ENCODE measurements at regions not wholly inside any gene's neighbourhood (a gene's known extent, or its start where the extent isn't known, plus 50 kb on each side); places are given as distances from the start of the nearest gene placed in this dataset.

DNA sequence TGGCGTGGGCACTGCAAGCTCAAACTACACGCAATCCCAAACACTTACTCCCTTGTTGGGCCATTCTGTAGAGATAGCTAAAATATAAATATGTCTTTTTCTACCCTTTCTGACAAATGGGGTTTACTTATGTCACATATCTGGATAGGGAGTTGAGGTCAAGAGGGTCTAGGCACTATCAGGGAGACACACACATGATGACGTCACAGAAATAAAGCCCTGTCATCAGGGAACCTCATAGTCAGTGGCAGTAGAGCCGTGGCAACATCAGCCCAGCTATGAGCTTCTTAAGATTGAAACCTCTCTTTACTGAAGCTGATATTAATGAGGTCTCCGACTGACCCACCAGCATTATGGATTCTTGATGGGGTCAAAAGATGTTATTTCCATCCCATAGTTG lies 234.6 kb upstream of the CDH7 start:
- Mint-ChIP-seq H3K4me3 (no peak overlapping the region), H3K4me1 (ENCODE audit: low read depth) (no peaks in the 10 kb centered on the region), H3K27ac (no peak overlapping the region), H3K36me3 (ENCODE audit: low read depth) (no peaks in the 10 kb centered on the region), H3K27me3 (ENCODE audit: low read depth) (no peaks in the 10 kb centered on the region), H3K9me3 (peaks cover 10% of the 10 kb centered on the region)
- no peak for DNase-seq (ENCODE audit: low spot score)

DNA sequence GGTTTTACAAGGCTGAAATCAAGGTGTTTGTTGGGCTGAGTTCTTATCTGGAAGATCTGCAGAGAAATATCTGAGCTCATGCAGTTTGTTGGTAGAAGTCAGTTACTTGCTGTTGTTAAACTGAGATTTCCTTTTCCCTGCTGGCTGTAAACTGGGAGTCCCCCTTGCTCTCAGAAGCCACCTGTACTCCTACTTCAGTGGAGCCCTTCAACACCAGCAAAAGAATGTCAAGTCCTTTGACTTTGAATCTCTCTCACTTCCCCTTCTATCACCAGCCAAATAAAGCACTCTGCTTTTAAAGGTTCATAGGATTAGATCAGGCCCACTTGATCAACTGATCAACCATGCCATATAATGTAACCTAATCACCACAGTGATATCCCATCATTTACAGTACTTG lies 252.2 kb upstream of the CDH7 start:
- no peaks in the 10 kb centered on the region for H3K4me1 Mint-ChIP-seq (ENCODE audit: low read depth)
- H3K27ac Mint-ChIP-seq: no peak overlapping the region
- H3K9me3 Mint-ChIP-seq: peaks cover 22% of the 10 kb centered on the region
- no peaks in the 10 kb centered on the region for H3K27me3 Mint-ChIP-seq (ENCODE audit: low read depth)
- no peak overlapping the region for H3K4me3 Mint-ChIP-seq
- DNase-seq (ENCODE audit: low spot score): no peak
- H3K36me3 Mint-ChIP-seq (ENCODE audit: low read depth): no peaks in the 10 kb centered on the region

DNA sequence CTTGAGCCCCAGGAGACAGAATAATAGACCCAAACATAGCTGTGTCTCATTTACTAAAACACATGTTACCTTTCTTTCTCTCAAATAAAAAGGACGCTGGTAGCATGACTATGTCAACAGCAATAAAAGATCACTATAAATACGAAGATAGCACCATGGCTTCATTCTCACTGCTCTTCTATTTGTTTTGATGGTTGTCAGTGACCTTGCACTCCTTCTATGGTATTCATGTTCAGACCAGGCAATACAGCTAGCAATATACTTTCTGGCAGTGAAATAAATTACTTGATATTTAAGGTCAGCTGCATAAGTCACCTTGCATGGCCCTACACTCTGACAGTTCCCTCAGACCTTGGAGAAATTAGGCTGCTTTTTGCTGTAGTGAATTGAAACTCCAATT lies 263.2 kb upstream of the CDH7 start:
- Mint-ChIP-seq H3K9me3 (peaks cover 25% of the 10 kb centered on the region), H3K4me1 (ENCODE audit: low read depth) (no peaks in the 10 kb centered on the region), H3K36me3 (ENCODE audit: low read depth) (no peaks in the 10 kb centered on the region), H3K27me3 (ENCODE audit: low read depth) (no peaks in the 10 kb centered on the region), H3K27ac (no peak overlapping the region), H3K4me3 (no peak overlapping the region)
- DNase-seq (ENCODE audit: low spot score): no peak

DNA sequence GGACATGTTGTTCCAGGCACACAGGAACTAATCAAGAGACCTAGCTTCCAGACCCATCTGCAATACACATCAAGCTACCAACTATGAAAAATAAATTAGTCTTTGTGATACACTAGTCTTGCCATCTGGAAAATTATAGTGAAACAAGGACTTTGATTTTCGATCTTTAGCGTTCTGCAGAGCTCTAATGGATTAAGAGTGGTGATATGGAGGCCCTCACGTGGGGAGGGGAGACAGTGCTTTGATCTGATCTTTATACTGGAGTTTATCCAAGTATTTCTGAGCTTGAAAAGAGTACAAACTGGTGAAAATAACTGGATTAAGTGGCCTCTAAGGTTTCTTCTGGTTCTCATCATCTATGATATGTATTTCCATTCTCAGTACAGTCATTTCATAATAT lies 273.4 kb upstream of the CDH7 start:
- no peaks in the 10 kb centered on the region for H3K36me3 Mint-ChIP-seq (ENCODE audit: low read depth)
- DNase-seq (ENCODE audit: low spot score): no peak
- H3K4me1 Mint-ChIP-seq (ENCODE audit: low read depth): no peaks in the 10 kb centered on the region
- H3K4me3 Mint-ChIP-seq: no peak overlapping the region
- peaks cover 10% of the 10 kb centered on the region for H3K9me3 Mint-ChIP-seq
- H3K27me3 Mint-ChIP-seq (ENCODE audit: low read depth): no peaks in the 10 kb centered on the region
- H3K27ac Mint-ChIP-seq: no peak overlapping the region

DNA sequence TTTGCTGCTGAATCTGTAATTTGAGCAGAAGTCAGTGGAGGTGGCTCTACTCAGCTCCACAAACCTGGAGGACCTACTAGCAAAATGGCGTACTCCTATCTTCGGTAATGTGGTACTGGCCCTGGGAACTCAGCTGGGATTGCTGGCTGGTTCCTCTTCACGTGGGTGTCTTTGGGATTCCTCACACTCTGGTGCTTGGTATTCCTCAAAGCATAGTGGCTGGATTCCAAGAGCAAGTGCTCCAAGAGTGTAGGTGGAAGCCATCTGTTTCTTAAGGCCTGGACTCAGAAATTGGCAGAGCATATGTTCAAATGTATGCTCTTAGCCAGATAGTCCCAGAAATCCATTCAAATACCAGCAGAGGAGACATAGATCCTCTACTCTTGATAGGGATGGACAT lies 281.9 kb upstream of the CDH7 start:
- no peaks in the 10 kb centered on the region for H3K27me3 Mint-ChIP-seq (ENCODE audit: low read depth)
- no peak overlapping the region for H3K27ac Mint-ChIP-seq
- H3K4me3 Mint-ChIP-seq: no peak overlapping the region
- H3K36me3 Mint-ChIP-seq (ENCODE audit: low read depth): no peaks in the 10 kb centered on the region
- no peak for DNase-seq (ENCODE audit: low spot score)
- peaks cover 30% of the 10 kb centered on the region for H3K9me3 Mint-ChIP-seq
- no peaks in the 10 kb centered on the region for H3K4me1 Mint-ChIP-seq (ENCODE audit: low read depth)

DNA sequence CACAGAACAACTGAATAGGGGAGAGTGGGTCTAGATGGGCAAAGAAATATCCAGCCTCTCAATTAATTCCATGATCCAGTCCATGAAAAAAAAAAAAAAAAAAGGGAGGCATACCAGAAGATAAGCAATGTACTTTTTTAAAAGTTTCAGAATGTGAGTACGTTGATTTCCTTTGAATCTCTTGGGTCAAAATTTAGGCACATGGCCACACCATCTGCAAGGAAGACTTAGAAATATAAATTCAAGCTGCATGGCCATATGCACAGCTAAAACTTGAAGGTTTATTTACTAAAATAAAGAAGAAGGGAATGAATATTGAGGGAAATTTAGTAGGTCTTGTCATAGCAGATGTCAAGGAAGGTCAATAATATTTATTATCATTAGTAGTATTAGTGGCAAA lies 286.5 kb upstream of the CDH7 start:
- Mint-ChIP-seq H3K4me1 (ENCODE audit: low read depth) (no peaks in the 10 kb centered on the region), H3K4me3 (no peak overlapping the region), H3K27me3 (ENCODE audit: low read depth) (no peaks in the 10 kb centered on the region), H3K27ac (no peak overlapping the region), H3K36me3 (ENCODE audit: low read depth) (no peaks in the 10 kb centered on the region), H3K9me3 (peaks cover 40% of the 10 kb centered on the region)
- DNase-seq (ENCODE audit: low spot score): no peak

DNA sequence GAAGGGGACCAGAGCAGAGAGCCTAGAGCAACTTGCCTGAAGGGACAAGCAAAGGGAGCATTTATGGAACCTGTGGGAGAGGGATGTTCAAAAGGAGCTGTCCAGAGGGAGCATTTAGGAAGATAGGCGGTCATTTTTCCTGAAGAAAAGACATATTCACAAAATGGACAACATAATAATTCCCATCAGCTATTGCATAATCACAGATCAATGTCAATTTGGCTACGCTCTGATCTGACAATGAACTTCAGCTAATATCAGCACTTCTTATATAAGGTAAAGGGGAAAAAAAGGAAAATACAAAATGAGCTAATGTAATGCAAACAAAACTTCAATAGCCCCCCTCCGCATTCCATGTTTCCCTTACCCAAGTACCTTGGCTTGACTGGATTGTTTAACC lies 291.1 kb upstream of the CDH7 start:
- Mint-ChIP-seq H3K27me3 (ENCODE audit: low read depth) (no peaks in the 10 kb centered on the region), H3K27ac (no peak overlapping the region), H3K9me3 (peaks cover 31% of the 10 kb centered on the region), H3K4me3 (no peak overlapping the region), H3K36me3 (ENCODE audit: low read depth) (no peaks in the 10 kb centered on the region), H3K4me1 (ENCODE audit: low read depth) (no peaks in the 10 kb centered on the region)
- DNase-seq (ENCODE audit: low spot score): no peak

DNA sequence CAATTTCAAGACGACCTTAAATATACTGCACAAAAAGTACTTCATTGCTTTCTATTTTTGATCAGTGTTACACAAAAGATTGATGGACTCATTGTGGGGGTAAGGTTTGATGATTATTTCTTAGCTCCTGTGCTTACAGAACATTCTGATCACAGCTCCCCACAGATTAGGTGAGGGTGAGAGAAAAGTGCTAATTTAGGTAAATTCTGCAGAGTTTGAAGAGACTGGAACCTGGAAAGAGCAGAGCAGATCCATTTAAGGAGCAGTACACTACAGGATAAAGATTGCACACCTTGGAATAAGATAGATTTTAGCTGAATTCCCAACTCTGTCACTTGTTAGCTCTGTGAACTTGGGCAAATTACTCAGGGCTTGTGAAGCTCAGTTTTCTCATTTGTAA lies 291.9 kb upstream of the CDH7 start:
- no peaks in the 10 kb centered on the region for H3K4me1 Mint-ChIP-seq (ENCODE audit: low read depth)
- H3K4me3 Mint-ChIP-seq: no peak overlapping the region
- H3K27me3 Mint-ChIP-seq (ENCODE audit: low read depth): no peaks in the 10 kb centered on the region
- DNase-seq (ENCODE audit: low spot score): no peak
- no peaks in the 10 kb centered on the region for H3K36me3 Mint-ChIP-seq (ENCODE audit: low read depth)
- H3K9me3 Mint-ChIP-seq: peaks cover 27% of the 10 kb centered on the region
- no peak overlapping the region for H3K27ac Mint-ChIP-seq

DNA sequence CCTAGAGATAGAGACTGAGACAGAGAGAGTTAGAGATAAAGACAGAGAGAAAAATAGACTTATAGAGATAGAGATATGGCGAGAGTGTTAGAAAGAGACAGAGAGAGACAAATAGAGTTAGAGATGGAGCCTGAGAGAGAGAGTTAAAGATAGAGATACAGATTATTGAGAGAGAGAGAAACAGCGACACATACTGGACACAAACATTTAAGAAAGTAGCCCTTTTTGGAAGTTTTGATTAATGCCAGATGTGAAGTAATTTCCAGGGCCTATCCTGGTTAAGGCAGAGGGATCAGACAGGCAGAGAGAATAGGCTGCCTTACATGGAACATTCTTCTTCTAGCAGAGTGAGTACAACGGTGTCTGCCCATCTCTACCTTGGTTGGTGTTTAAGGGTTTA lies 311.6 kb upstream of the CDH7 start:
- Mint-ChIP-seq H3K9me3 (peaks cover 35% of the 10 kb centered on the region), H3K36me3 (ENCODE audit: low read depth) (no peaks in the 10 kb centered on the region), H3K4me1 (ENCODE audit: low read depth) (no peaks in the 10 kb centered on the region), H3K27ac (no peak overlapping the region), H3K27me3 (ENCODE audit: low read depth) (no peaks in the 10 kb centered on the region), H3K4me3 (no peak overlapping the region)
- DNase-seq (ENCODE audit: low spot score): no peak

DNA sequence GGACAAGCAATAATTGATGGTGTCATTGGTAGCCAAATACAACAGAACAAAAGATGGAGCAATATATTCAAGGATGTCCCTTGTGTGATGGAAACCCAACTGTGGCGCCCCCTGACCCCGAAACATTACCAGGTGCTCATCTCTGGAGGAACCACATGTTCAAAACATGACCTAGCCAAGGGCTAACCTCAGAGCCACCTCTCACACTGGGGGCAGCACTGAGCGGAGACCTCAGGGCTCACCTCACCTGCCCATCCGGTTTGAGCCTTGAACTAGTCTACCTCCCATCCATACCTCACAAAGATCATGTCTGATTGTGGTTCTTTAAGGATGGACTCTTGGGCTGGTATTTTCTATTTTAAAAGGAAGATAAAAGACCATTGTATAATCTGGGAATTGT lies 314.4 kb upstream of the CDH7 start:
- Mint-ChIP-seq H3K36me3 (ENCODE audit: low read depth) (no peaks in the 10 kb centered on the region), H3K4me1 (ENCODE audit: low read depth) (no peaks in the 10 kb centered on the region), H3K9me3 (peaks cover 28% of the 10 kb centered on the region)

DNA sequence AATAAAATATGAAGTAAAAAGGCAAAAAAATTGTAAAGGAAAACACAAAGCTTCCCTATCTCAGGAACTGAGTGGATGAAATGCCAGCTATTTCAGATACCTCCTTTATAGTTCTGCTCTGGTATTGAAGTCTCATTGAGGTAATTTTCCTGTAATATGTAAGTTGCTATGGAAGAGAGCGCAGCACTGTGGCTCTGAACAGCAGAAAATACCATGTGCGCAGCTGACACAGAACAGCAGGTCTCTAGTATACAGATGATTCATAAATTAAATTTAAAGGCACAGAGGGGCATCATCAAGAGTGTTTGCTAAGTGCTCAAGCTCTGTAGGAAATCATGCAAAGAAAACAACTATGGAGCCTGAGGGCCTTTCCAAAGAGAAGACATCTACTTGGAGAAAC lies 315.3 kb upstream of the CDH7 start:
- DNase-seq (ENCODE audit: low spot score): no peak
- no peak overlapping the region for H3K27ac Mint-ChIP-seq
- no peaks in the 10 kb centered on the region for H3K27me3 Mint-ChIP-seq (ENCODE audit: low read depth)
- peaks cover 26% of the 10 kb centered on the region for H3K9me3 Mint-ChIP-seq
- no peaks in the 10 kb centered on the region for H3K36me3 Mint-ChIP-seq (ENCODE audit: low read depth)
- H3K4me1 Mint-ChIP-seq (ENCODE audit: low read depth): no peaks in the 10 kb centered on the region
- no peak overlapping the region for H3K4me3 Mint-ChIP-seq

More for the DNA sequence above, 314.4 kb upstream of the CDH7 start:
- no peak for DNase-seq (ENCODE audit: low spot score)
- Mint-ChIP-seq H3K4me3 (no peak overlapping the region), H3K27me3 (ENCODE audit: low read depth) (no peaks in the 10 kb centered on the region), H3K27ac (no peak overlapping the region)

DNA sequence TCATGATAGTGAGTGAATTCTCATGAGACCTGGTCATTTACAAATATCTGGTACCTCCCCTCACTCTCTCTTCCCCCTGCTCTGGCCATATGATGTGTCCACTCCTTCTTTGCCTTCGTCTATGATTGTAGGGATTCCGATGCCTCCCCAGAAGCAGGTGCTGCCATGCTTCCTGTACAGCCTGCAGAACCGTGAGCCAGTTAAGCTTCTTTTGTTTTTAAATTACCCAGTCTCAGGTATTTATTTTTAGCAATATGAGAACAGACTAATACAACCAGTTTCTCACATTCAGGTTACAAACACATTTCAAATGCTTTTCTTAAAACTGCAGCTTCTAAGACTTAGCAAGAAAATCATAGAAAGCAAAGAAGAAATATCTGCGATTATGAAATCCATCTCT lies 321.2 kb upstream of the CDH7 start:
- Mint-ChIP-seq H3K4me3 (no peak overlapping the region), H3K27me3 (ENCODE audit: low read depth) (no peaks in the 10 kb centered on the region), H3K4me1 (ENCODE audit: low read depth) (no peaks in the 10 kb centered on the region), H3K36me3 (ENCODE audit: low read depth) (no peaks in the 10 kb centered on the region), H3K9me3 (peaks cover 24% of the 10 kb centered on the region), H3K27ac (no peak overlapping the region)
- no peak for DNase-seq (ENCODE audit: low spot score)

DNA sequence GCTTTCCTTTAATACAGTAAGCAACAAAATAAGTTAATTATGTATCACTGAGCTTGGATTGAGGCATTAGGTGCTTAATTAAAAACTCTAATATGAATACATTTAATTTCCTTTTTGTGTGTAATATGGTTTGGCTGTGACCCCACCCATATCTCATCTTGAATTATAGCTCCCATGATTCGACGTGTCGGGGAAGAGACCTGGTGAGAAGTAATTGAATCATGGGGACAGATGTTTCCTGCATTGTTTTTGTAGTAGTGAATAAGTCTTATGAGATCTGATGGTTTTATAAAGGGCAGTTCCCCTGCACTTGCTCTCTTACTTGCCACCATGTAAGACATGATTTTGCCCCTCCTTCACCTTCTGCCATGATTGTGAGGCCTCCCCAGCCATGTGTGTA lies 325.4 kb upstream of the CDH7 start:
- Mint-ChIP-seq H3K9me3 (peaks cover 26% of the 10 kb centered on the region), H3K4me3 (no peak overlapping the region), H3K27me3 (ENCODE audit: low read depth) (no peaks in the 10 kb centered on the region), H3K27ac (no peak overlapping the region), H3K4me1 (ENCODE audit: low read depth) (no peaks in the 10 kb centered on the region), H3K36me3 (ENCODE audit: low read depth) (no peaks in the 10 kb centered on the region)
- no peak for DNase-seq (ENCODE audit: low spot score)

DNA sequence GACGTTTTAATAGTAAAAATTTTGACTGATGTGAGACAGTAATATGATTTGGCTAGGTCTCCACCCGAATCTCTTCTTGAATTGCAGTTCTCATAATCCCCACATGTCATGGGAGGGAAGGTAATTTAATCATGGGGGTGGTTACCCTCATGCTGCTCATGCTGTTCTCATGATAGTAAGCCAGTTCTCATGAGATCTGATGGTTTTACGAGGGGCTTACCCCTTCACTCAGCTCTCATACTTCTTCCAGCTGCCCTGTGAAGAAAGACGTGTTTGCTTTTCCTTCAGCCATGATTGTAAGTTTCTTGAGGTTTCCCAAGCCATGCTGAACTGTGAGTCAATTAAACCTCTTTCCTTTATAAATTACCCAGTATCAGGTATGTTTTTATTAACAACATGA lies 327.0 kb upstream of the CDH7 start:
- H3K9me3 Mint-ChIP-seq: peaks cover 26% of the 10 kb centered on the region
- DNase-seq (ENCODE audit: low spot score): no peak
- H3K4me1 Mint-ChIP-seq (ENCODE audit: low read depth): no peaks in the 10 kb centered on the region
- H3K36me3 Mint-ChIP-seq (ENCODE audit: low read depth): no peaks in the 10 kb centered on the region
- no peak overlapping the region for H3K4me3 Mint-ChIP-seq
- no peaks in the 10 kb centered on the region for H3K27me3 Mint-ChIP-seq (ENCODE audit: low read depth)
- no peak overlapping the region for H3K27ac Mint-ChIP-seq

DNA sequence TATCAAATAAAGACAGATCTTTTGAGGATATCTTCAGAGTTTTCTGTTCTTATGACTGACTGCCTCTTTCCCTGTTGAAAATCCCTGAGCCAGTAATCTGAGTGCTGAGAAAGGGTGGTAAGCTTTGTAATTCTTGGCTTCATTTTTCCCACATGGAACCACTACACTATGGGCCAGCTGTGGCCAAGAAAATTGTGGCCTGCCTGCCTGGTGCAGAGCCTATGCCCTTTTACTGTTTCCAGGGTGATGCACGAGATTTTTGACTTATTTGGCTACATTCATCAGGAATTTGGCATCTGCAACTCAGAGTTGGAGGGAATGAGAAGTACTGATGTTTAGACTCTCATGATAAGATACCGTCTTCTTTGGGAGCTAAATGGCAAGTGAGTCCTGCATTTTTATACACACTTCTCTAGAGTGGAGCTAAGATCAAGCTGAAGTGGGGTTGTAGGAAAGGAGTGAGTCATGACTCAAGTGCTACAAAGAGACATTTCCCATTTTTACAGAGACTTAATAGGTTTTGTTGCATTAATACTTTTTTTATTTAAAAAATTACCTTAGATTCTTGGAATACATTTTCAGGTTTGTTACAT lies 328.2 kb upstream of the CDH7 start:
- H3K36me3 Mint-ChIP-seq (ENCODE audit: low read depth): no peaks in the 10 kb centered on the region
- no peaks in the 10 kb centered on the region for H3K27me3 Mint-ChIP-seq (ENCODE audit: low read depth)
- no peak for DNase-seq (ENCODE audit: low spot score)
- no peak overlapping the region for H3K4me3 Mint-ChIP-seq
- peaks cover 23% of the 10 kb centered on the region for H3K9me3 Mint-ChIP-seq
- no peak overlapping the region for H3K27ac Mint-ChIP-seq
- H3K4me1 Mint-ChIP-seq (ENCODE audit: low read depth): no peaks in the 10 kb centered on the region

All from T-helper 2 cell treated with Interferon-gamma antibody and Interleukin-4, amounts not matched to agents 5 μg/mL and 100 μg/mL, for 36 hours (primary cell).